HEK293 (cell line): ENCODE measurements at regions not wholly inside any gene's neighbourhood (a gene's known extent, or its start where the extent isn't known, plus 50 kb on each side); places are given as distances from the start of the nearest gene placed in this dataset.

Source experiments
- CTCF ChIA-PET: fragments of 350-600 bp; formaldehyde crosslinking; extraction: SDS; loops from one replicate; lab custom pipeline; 2021; ENCODE audit warnings: antibody characterized with exemption; lab: Yijun Ruan, JAX
- POLR2A ChIA-PET: fragments of 300-600 bp; formaldehyde crosslinking; extraction: SDS; loops from one replicate; lab custom pipeline; 2020; ENCODE audit warnings: antibody characterized with exemption, inconsistent platforms; lab: Yijun Ruan, JAX
- H3K27ac ChIP-seq: fragments of 200-500 bp; sonication (Bioruptor generic); 2 replicates; pipeline ENCODE4 v1.5.1; 2014; ENCODE audit warnings: low read depth, low read length, control low read depth, inconsistent platforms; ENCODE audit errors: extremely low read depth
- H3K36me3 ChIP-seq, 2 experiments: fragments of 200-500 bp in 1 of 2; sonication (Bioruptor generic) in 1 of 2; 1 replicate in 1 of 2; 2 replicates in 1 of 2; pipeline ENCODE4 v1.5.1; 2014 to 2017; ENCODE audit warnings: inconsistent platforms in 2 of 2, low read length in 2 of 2; ENCODE audit not compliant: control insufficient read depth in 2 of 2, insufficient read depth in 1 of 2
- H3K4me1 ChIP-seq: fragments of 200-500 bp; sonication (Bioruptor generic); 2 replicates; pipeline ENCODE4 v1.5.1; 2014; ENCODE audit warnings: mild to moderate bottlenecking, low read length, inconsistent platforms; ENCODE audit not compliant: control insufficient read depth, insufficient read depth
- H3K4me3 ChIP-seq: 2 replicates; pipeline ENCODE4 v1.5.1; 2011; ENCODE audit warnings: low read depth, mild to moderate bottlenecking, control low read depth, low read length, moderate library complexity
- H3K9me3 ChIP-seq: fragments of 200-500 bp; sonication (Bioruptor generic); 2 replicates; pipeline ENCODE4 v1.5.1; 2014; ENCODE audit warnings: low read depth, low read length, inconsistent platforms; ENCODE audit not compliant: control insufficient read depth, insufficient read depth
- BCL11A ChIP-seq: fragments of 450-650 bp; formaldehyde crosslinking; IDR thresholded peaks from 2 replicates; pipeline ENCODE4 v1.5.1; 2016; ENCODE audit warnings: low read depth, missing biosample characterization, missing genetic modification characterization
- SCRT1 ChIP-seq: fragments of 450-650 bp; formaldehyde crosslinking; IDR thresholded peaks from 2 replicates; pipeline ENCODE4 v1.5.1; 2016; ENCODE audit warnings: missing biosample characterization, missing genetic modification characterization, borderline replicate concordance
- SP2 ChIP-seq: fragments of 450-650 bp; formaldehyde crosslinking; IDR thresholded peaks from 2 replicates; pipeline ENCODE4 v1.5.1; 2016; ENCODE audit warnings: missing biosample characterization, missing genetic modification characterization
- SP7 ChIP-seq: fragments of 450-650 bp; formaldehyde crosslinking; IDR thresholded peaks from 2 replicates; pipeline ENCODE4 v1.5.1; 2016; ENCODE audit warnings: missing biosample characterization, missing genetic modification characterization
- ZNF354C ChIP-seq: fragments of 450-650 bp; formaldehyde crosslinking; IDR thresholded peaks from 2 replicates; pipeline ENCODE4 v1.5.1; 2016; ENCODE audit warnings: missing biosample characterization, missing genetic modification characterization, low read depth, borderline replicate concordance
- ZNF510 ChIP-seq: fragments of 450-650 bp; formaldehyde crosslinking; IDR thresholded peaks from 2 replicates; pipeline ENCODE4 v1.5.1; 2018; ENCODE audit warnings: mild to moderate bottlenecking, missing genetic modification characterization, missing biosample characterization; ENCODE audit not compliant: insufficient replicate concordance
- ZNF558 ChIP-seq: fragments of 450-650 bp; formaldehyde crosslinking; IDR thresholded peaks from 2 replicates; pipeline ENCODE4 v1.5.1; 2016; ENCODE audit warnings: missing biosample characterization, missing genetic modification characterization
- ZNF626 ChIP-seq: fragments of 450-650 bp; sonication (Bioruptor Pico); formaldehyde crosslinking; IDR thresholded peaks from 2 replicates; pipeline ENCODE4 v1.5.1; 2018; ENCODE audit warnings: missing biosample characterization, missing genetic modification characterization, inconsistent platforms
- ZNF701 ChIP-seq: fragments of 450-650 bp; formaldehyde crosslinking; IDR thresholded peaks from 2 replicates; pipeline ENCODE4 v1.5.1; 2016; ENCODE audit warnings: missing biosample characterization, missing genetic modification characterization
- TF ChIP-seq, protein P1 (sequence below): fragments of 450-650 bp; formaldehyde crosslinking; IDR thresholded peaks from 2 replicates; pipeline ENCODE4 v1.5.1; 2016; ENCODE audit warnings: missing biosample characterization, missing genetic modification characterization
- TF ChIP-seq, protein P2 (sequence below): fragments of 450-650 bp; formaldehyde crosslinking; IDR thresholded peaks from 2 replicates; pipeline ENCODE4 v1.5.1; 2016; ENCODE audit warnings: missing biosample characterization, missing genetic modification characterization
- TF ChIP-seq, protein P3 (sequence below): fragments of 450-650 bp; formaldehyde crosslinking; IDR thresholded peaks from 2 replicates; pipeline ENCODE4; 2016; ENCODE audit warnings: missing biosample characterization, missing genetic modification characterization
- TF ChIP-seq, protein P4 (sequence below): fragments of 450-650 bp; formaldehyde crosslinking; IDR thresholded peaks from 2 replicates; pipeline ENCODE4 v1.5.1; 2017; ENCODE audit warnings: missing biosample characterization, missing genetic modification characterization
- TF ChIP-seq, protein P5 (sequence below): fragments of 450-650 bp; formaldehyde crosslinking; IDR thresholded peaks from 2 replicates; pipeline ENCODE4 v1.5.1; 2016; ENCODE audit warnings: missing biosample characterization, missing genetic modification characterization
- TF ChIP-seq, protein P6 (sequence below): fragments of 450-650 bp; formaldehyde crosslinking; IDR thresholded peaks from 2 replicates; pipeline ENCODE4 v1.5.1; 2017; ENCODE audit warnings: missing biosample characterization, missing genetic modification characterization

DNA sequence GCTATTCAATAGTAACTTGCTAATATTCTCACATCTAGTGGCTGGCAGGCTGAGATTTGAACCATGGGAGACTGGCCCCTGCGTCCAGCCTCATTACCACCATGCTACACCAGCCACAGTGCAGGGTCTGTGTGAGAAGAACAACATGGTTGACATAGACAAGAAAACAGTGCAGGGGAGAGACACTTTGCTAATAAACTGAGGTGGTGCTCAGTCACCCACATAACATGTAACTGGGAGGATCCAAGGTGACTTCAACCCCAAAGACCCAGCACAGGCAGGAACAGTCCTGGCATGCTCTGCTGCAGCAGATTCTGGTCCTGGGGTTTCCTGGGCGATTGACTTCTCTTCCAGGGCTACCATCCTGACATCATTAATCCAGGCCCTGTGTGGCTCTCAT is 143.1 kb downstream of the CSNK2A3 start (continued):
- TF ChIP-seq, protein P1, sequence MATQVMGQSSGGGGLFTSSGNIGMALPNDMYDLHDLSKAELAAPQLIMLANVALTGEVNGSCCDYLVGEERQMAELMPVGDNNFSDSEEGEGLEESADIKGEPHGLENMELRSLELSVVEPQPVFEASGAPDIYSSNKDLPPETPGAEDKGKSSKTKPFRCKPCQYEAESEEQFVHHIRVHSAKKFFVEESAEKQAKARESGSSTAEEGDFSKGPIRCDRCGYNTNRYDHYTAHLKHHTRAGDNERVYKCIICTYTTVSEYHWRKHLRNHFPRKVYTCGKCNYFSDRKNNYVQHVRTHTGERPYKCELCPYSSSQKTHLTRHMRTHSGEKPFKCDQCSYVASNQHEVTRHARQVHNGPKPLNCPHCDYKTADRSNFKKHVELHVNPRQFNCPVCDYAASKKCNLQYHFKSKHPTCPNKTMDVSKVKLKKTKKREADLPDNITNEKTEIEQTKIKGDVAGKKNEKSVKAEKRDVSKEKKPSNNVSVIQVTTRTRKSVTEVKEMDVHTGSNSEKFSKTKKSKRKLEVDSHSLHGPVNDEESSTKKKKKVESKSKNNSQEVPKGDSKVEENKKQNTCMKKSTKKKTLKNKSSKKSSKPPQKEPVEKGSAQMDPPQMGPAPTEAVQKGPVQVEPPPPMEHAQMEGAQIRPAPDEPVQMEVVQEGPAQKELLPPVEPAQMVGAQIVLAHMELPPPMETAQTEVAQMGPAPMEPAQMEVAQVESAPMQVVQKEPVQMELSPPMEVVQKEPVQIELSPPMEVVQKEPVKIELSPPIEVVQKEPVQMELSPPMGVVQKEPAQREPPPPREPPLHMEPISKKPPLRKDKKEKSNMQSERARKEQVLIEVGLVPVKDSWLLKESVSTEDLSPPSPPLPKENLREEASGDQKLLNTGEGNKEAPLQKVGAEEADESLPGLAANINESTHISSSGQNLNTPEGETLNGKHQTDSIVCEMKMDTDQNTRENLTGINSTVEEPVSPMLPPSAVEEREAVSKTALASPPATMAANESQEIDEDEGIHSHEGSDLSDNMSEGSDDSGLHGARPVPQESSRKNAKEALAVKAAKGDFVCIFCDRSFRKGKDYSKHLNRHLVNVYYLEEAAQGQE (tag by site-specific recombination) = no peak
- no peak for TF ChIP-seq ZNF701 (tag by site-specific recombination)
- TF ChIP-seq, protein P2, sequence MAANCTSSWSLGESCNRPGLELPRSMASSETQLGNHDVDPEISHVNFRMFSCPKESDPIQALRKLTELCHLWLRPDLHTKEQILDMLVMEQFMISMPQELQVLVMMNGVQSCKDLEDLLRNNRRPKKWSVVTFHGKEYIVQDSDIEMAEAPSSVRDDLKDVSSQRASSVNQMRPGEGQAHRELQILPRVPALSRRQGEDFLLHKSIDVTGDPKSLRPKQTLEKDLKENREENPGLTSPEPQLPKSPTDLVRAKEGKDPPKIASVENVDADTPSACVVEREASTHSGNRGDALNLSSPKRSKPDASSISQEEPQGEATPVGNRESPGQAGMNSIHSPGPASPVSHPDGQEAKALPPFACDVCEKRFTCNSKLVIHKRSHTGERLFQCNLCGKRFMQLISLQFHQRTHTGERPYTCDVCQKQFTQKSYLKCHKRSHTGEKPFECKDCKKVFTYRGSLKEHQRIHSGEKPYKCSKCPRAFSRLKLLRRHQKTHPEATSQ = no peak
- TF ChIP-seq ZNF354C (tag by site-specific recombination) = no peak
- no peak for TF ChIP-seq SCRT1 (tag by site-specific recombination)
- TF ChIP-seq BCL11A (tag by site-specific recombination) = no peak
- TF ChIP-seq, protein P3, sequence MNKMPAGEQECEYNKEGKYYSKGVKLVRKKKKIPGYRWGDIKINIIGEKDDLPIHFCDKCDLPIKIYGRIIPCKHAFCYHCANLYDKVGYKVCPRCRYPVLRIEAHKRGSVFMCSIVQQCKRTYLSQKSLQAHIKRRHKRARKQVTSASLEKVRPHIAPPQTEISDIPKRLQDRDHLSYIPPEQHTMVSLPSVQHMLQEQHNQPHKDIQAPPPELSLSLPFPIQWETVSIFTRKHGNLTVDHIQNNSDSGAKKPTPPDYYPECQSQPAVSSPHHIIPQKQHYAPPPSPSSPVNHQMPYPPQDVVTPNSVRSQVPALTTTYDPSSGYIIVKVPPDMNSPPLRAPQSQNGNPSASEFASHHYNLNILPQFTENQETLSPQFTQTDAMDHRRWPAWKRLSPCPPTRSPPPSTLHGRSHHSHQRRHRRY (tag by site-specific recombination) = no peak

DNA sequence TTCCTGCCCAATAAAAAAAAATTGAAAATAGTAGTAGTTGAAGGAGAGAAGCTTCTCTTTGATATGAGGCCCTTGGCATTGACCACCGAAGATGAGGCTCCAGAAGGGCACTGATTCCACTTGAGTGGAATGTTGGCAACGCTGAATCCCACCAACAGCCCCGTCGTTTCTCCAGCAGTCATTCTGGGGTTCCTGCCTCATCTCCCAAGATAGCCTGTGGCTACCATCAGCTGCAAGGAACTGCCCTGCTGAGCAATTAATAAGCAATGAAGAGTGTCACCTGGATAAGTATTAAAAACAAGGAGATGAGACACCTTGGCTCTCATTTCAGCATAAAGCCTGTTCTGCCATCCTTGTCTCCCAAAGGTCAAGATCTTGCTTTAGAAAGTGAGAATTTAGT is 144.1 kb downstream of the CSNK2A3 start:
- Histone ChIP-seq H3K4me3 (no peak overlapping the region), H3K36me3 (no peaks in the 10 kb centered on the region), H3K4me1 (no peaks in the 10 kb centered on the region)
- CTCF ChIA-PET = no interaction called here
- POLR2A ChIA-PET = no interaction called here
- no peak for TF ChIP-seq ZNF510
- no peak for TF ChIP-seq SP7 (tag by site-specific recombination)
- no peak for TF ChIP-seq ZNF626 (tag by site-specific recombination)
- no peak for TF ChIP-seq SP2
- TF ChIP-seq, protein P4, sequence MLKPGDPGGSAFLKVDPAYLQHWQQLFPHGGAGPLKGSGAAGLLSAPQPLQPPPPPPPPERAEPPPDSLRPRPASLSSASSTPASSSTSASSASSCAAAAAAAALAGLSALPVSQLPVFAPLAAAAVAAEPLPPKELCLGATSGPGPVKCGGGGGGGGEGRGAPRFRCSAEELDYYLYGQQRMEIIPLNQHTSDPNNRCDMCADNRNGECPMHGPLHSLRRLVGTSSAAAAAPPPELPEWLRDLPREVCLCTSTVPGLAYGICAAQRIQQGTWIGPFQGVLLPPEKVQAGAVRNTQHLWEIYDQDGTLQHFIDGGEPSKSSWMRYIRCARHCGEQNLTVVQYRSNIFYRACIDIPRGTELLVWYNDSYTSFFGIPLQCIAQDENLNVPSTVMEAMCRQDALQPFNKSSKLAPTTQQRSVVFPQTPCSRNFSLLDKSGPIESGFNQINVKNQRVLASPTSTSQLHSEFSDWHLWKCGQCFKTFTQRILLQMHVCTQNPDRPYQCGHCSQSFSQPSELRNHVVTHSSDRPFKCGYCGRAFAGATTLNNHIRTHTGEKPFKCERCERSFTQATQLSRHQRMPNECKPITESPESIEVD (tag by site-specific recombination) = no peak
- TF ChIP-seq ZNF558 (tag by site-specific recombination) = no peak
- TF ChIP-seq, all 188 proteins: peak for 0
- H3K9me3 ChIP-seq = no peaks in the 10 kb centered on the region
- H3K27ac ChIP-seq = no peak overlapping the region

GRCh38 chr11:11207428-11207827 is 145.6 kb downstream of the CSNK2A3 start:
- H3K4me1 ChIP-seq = no peaks in the 10 kb centered on the region
- no peaks in the 10 kb centered on the region for H3K36me3 ChIP-seq
- H3K9me3 ChIP-seq = no peaks in the 10 kb centered on the region
- H3K27ac ChIP-seq = no peak overlapping the region
- CTCF ChIA-PET = interaction anchor here (0.7 kb wide), 1 partner anchor 180 kb away, joined by 4 read pairs; no protein-coding TSS in a partner anchor
- POLR2A ChIA-PET = no interaction called here
- H3K4me3 ChIP-seq = no peak overlapping the region
- TF ChIP-seq, protein P1 (tag by site-specific recombination) = no peak
- TF ChIP-seq, protein P5, sequence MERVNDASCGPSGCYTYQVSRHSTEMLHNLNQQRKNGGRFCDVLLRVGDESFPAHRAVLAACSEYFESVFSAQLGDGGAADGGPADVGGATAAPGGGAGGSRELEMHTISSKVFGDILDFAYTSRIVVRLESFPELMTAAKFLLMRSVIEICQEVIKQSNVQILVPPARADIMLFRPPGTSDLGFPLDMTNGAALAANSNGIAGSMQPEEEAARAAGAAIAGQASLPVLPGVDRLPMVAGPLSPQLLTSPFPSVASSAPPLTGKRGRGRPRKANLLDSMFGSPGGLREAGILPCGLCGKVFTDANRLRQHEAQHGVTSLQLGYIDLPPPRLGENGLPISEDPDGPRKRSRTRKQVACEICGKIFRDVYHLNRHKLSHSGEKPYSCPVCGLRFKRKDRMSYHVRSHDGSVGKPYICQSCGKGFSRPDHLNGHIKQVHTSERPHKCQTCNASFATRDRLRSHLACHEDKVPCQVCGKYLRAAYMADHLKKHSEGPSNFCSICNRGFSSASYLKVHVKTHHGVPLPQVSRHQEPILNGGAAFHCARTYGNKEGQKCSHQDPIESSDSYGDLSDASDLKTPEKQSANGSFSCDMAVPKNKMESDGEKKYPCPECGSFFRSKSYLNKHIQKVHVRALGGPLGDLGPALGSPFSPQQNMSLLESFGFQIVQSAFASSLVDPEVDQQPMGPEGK (tag by site-specific recombination) = no peak
- TF ChIP-seq, protein P6, sequence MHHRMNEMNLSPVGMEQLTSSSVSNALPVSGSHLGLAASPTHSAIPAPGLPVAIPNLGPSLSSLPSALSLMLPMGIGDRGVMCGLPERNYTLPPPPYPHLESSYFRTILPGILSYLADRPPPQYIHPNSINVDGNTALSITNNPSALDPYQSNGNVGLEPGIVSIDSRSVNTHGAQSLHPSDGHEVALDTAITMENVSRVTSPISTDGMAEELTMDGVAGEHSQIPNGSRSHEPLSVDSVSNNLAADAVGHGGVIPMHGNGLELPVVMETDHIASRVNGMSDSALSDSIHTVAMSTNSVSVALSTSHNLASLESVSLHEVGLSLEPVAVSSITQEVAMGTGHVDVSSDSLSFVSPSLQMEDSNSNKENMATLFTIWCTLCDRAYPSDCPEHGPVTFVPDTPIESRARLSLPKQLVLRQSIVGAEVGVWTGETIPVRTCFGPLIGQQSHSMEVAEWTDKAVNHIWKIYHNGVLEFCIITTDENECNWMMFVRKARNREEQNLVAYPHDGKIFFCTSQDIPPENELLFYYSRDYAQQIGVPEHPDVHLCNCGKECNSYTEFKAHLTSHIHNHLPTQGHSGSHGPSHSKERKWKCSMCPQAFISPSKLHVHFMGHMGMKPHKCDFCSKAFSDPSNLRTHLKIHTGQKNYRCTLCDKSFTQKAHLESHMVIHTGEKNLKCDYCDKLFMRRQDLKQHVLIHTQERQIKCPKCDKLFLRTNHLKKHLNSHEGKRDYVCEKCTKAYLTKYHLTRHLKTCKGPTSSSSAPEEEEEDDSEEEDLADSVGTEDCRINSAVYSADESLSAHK = no peak
